A549 (cell line): ENCODE measurements at regions not wholly inside any gene's neighbourhood (a gene's known extent, or its start where the extent isn't known, plus 50 kb on each side); places are given as distances from the start of the nearest gene placed in this dataset.

Source experiments
- ATAC-seq, 2 experiments: fragments of 200-7000 bp in 1 of 2; fragments of >200 bp in 1 of 2; cut with Nextera tagmentation in 1 of 2; cut with Tn5 transposase in 1 of 2; 3 replicates each; pipeline versions ENCODE4 v1.8.0 to v1.9.1; 2018 to 2020; ENCODE audit warnings: mild to moderate bottlenecking in 1 of 2, moderate library complexity in 1 of 2
- CTCF ChIA-PET: fragments of 300-600 bp; sonication (Branson Sonifier 250); formaldehyde crosslinking; extraction: SDS; loops from one replicate; lab custom pipeline; 2021; ENCODE audit warnings: antibody characterized with exemption, inconsistent platforms; lab: Yijun Ruan, JAX
- POLR2A ChIA-PET: fragments of 350-600 bp; formaldehyde crosslinking; extraction: SDS; loops from one replicate; lab custom pipeline; 2021; ENCODE audit warnings: antibody characterized with exemption, inconsistent platforms; lab: Yijun Ruan, JAX
- DNase-seq, 2 experiments: peaks; one replicate each; pipeline versions ENCODE4 v3.0.0 to v3.0.0-alpha.2; 2011 to 2016; ENCODE audit warnings: low read depth in 1 of 2, low spot score in 1 of 2
- FAIRE-seq: peaks from 2 replicates; lab custom pipeline; 2011; peaks lifted over from hg19 to GRCh38; lab: Jason Lieb, UNC
- H3K27ac ChIP-seq, 2 experiments: fragments of >200 bp; sonication (Bioruptor Twin); formaldehyde crosslinking; 3 replicates each; pipeline ENCODE4 v1.5.1; 2016 to 2017
- H3K4me1 ChIP-seq: fragments of >200 bp; sonication (Bioruptor Twin); formaldehyde crosslinking; 3 replicates; pipeline ENCODE4 v1.6.1; 2016
- H3K4me2 ChIP-seq: fragments of >200 bp; sonication (Bioruptor Twin); formaldehyde crosslinking; 3 replicates; pipeline ENCODE4 v1.6.1; 2016
- H3K4me3 ChIP-seq: fragments of >200 bp; sonication (Bioruptor Twin); formaldehyde crosslinking; 3 replicates; pipeline ENCODE4 v1.5.1; 2016
- H3K9me3 ChIP-seq: fragments of >200 bp; sonication (Bioruptor Twin); formaldehyde crosslinking; 3 replicates; pipeline ENCODE4 v1.6.1; 2016
- ATOH8 ChIP-seq: fragments of 250-450 bp; sonication (Bioruptor Pico); IDR thresholded peaks from 2 replicates; pipeline ENCODE4 v1.5.0; 2020; ENCODE audit warnings: low read depth, mild to moderate bottlenecking, moderate library complexity
- CBX8 ChIP-seq: fragments of 200-600 bp; sonication (generic); IDR thresholded peaks from 2 replicates; pipeline ENCODE4 v1.6.1; 2016
- CHD2 ChIP-seq: fragments of 150-350 bp; IDR thresholded peaks from 2 replicates; pipeline ENCODE4 v1.6.1; 2014; ENCODE audit warnings: low read length; ENCODE audit not compliant: partially characterized antibody
- CTCF ChIP-seq: fragments of >200 bp; sonication (Bioruptor Twin); formaldehyde crosslinking; IDR thresholded peaks from 3 replicates; pipeline ENCODE4 v1.5.1; 2016
- E2F6 ChIP-seq: IDR thresholded peaks from 2 replicates; pipeline ENCODE4 v1.6.1; 2012; ENCODE audit warnings: low read depth, borderline replicate concordance
- EHMT2 ChIP-seq: fragments of 200-600 bp; sonication (generic); IDR thresholded peaks from 2 replicates; pipeline ENCODE4 v1.6.1; 2016; ENCODE audit warnings: antibody characterized with exemption, low read depth, mild to moderate bottlenecking, moderate library complexity
- ELK1 ChIP-seq: fragments of 150-350 bp; IDR thresholded peaks from 2 replicates; pipeline ENCODE4 v1.6.1; 2014; ENCODE audit warnings: low read depth, mild to moderate bottlenecking, low read length
- EP300 ChIP-seq, 2 experiments: fragments of >200 bp; sonication (Bioruptor Twin); formaldehyde crosslinking; IDR thresholded peaks; 2 replicates in 1 of 2; 3 replicates in 1 of 2; pipeline ENCODE4 v1.6.1; 2016 to 2017
- FOSB ChIP-seq: fragments of 250-450 bp; sonication (Bioruptor Pico); IDR thresholded peaks from 2 replicates; pipeline ENCODE4 v1.5.0; 2020; ENCODE audit warnings: mild to moderate bottlenecking, moderate library complexity
- FOSL2 ChIP-seq, 2 experiments: fragments of 450-650 bp in 1 of 2; fragments of >200 bp in 1 of 2; sonication (Bioruptor Twin) in 1 of 2; formaldehyde crosslinking; IDR thresholded peaks; 2 replicates each; pipeline versions ENCODE4 v1.5.0 to v1.6.1; 2016 to 2020; ENCODE audit warnings: mild to moderate bottlenecking in 1 of 2, moderate library complexity in 1 of 2
- HEYL ChIP-seq: fragments of 250-450 bp; sonication (Bioruptor Pico); IDR thresholded peaks from 2 replicates; pipeline ENCODE4 v1.8.0; 2021; ENCODE audit warnings: mild to moderate bottlenecking, moderate library complexity
- HOXB13 ChIP-seq: fragments of 250-450 bp; sonication (Bioruptor Pico); IDR thresholded peaks from 2 replicates; pipeline ENCODE4 v1.5.0; 2020; ENCODE audit warnings: low read depth, mild to moderate bottlenecking, moderate library complexity
- HOXB5 ChIP-seq: fragments of 250-450 bp; sonication (Bioruptor Pico); IDR thresholded peaks from 2 replicates; pipeline ENCODE4 v1.5.0; 2020; ENCODE audit warnings: mild to moderate bottlenecking, moderate library complexity
- JUNB ChIP-seq: fragments of >200 bp; sonication (Bioruptor Twin); formaldehyde crosslinking; IDR thresholded peaks from 2 replicates; pipeline ENCODE4 v1.6.1; 2016
- KDM1A ChIP-seq: fragments of 200-600 bp; sonication (generic); IDR thresholded peaks from 2 replicates; pipeline ENCODE4 v1.6.1; 2016; ENCODE audit warnings: low read depth, mild to moderate bottlenecking
- NFE2L2 ChIP-seq: fragments of 150-350 bp; conservative IDR thresholded peaks from 2 replicates; pipeline ENCODE4 v1.6.1; 2014; ENCODE audit warnings: low read length
- PBX3 ChIP-seq: IDR thresholded peaks from 2 replicates; pipeline ENCODE4 v1.6.1; 2012
- POLR2AphosphoS2 ChIP-seq: conservative IDR thresholded peaks from 2 replicates; pipeline ENCODE4 v1.6.1; 2012; ENCODE audit warnings: low read length, improper control_type of control experiment, inconsistent platforms
- RCOR1 ChIP-seq: fragments of 150-350 bp; IDR thresholded peaks from 2 replicates; pipeline ENCODE4 v1.6.1; 2014; ENCODE audit warnings: antibody characterized with exemption, low read length, low read depth
- REST ChIP-seq: fragments of 200-600 bp; sonication (generic); IDR thresholded peaks from 2 replicates; pipeline ENCODE4 v1.6.1; 2016; ENCODE audit warnings: antibody characterized with exemption, mild to moderate bottlenecking, moderate library complexity
- RFX5 ChIP-seq: fragments of 450-650 bp; IDR thresholded peaks from 2 replicates; pipeline ENCODE4 v1.7.1; 2014; ENCODE audit warnings: antibody characterized with exemption, mild to moderate bottlenecking, moderate library complexity
- SREBF2 ChIP-seq: fragments of 450-650 bp; IDR thresholded peaks from 2 replicates; pipeline ENCODE4 v1.6.1; 2014; ENCODE audit warnings: mild to moderate bottlenecking, moderate library complexity
- USF2 ChIP-seq: fragments of 450-650 bp; IDR thresholded peaks from 2 replicates; pipeline ENCODE4 v1.6.1; 2014; ENCODE audit warnings: antibody characterized with exemption
- ZC3H11A ChIP-seq: fragments of 450-650 bp; IDR thresholded peaks from 2 replicates; pipeline ENCODE4 v1.6.1; 2014; ENCODE audit warnings: antibody characterized with exemption, mild to moderate bottlenecking
- ZFP36 ChIP-seq: fragments of 450-650 bp; IDR thresholded peaks from 2 replicates; pipeline ENCODE4 v1.6.1; 2014; ENCODE audit warnings: borderline replicate concordance; ENCODE audit not compliant: partially characterized antibody
- ZSCAN20 ChIP-seq: fragments of 250-450 bp; sonication (Bioruptor Pico); IDR thresholded peaks from 2 replicates; pipeline ENCODE4 v1.8.0; 2022; ENCODE audit warnings: mild to moderate bottlenecking, moderate library complexity
- WGBS: methylation state at CpG from one replicate; pipeline ENCODE4 v1.1.6; 2017; ENCODE audit errors: missing lambda C conversion rate; 5-methylcytosine and 5-hydroxymethylcytosine counted together

- ATAC-seq (no peak), DNase-seq (no peak), FAIRE-seq (no peak)
- Histone ChIP-seq H3K4me1 (no peaks in the 10 kb centered on the region), H3K4me3 (no peak overlapping the region), H3K27ac (no peak overlapping the region), H3K9me3 (no peaks in the 10 kb centered on the region), H3K4me2 (no peak overlapping the region)
- ChIA-PET CTCF (no interaction called here), POLR2A (no interaction called here)
- TF ChIP-seq FOSL2 (IDR thresholded peaks at IDR 0.05) = no peak
- TF ChIP-seq FOSL2 (CRISPR knock-in tag; IDR thresholded peaks at IDR 0.05) = no peak
- no peak for TF ChIP-seq JUNB
- TF ChIP-seq KDM1A = no peak
- TF ChIP-seq CTCF = no peak
- no peak for TF ChIP-seq HOXB13 (CRISPR knock-in tag)
- TF ChIP-seq POLR2AphosphoS2 = no peak
- TF ChIP-seq HOXB5 (CRISPR knock-in tag) = no peak
- TF ChIP-seq HEYL (CRISPR knock-in tag) = no peak
- no peak for TF ChIP-seq ELK1
- no peak for TF ChIP-seq EHMT2
- TF ChIP-seq REST = no peak
- no peak for TF ChIP-seq ZC3H11A
- TF ChIP-seq RCOR1 = no peak
- TF ChIP-seq E2F6 = no peak
- no peak for TF ChIP-seq RFX5
- TF ChIP-seq FOSB (CRISPR knock-in tag) = no peak
- TF ChIP-seq SREBF2 = no peak
- no peak for TF ChIP-seq CBX8
- no peak for TF ChIP-seq ZSCAN20 (CRISPR knock-in tag)
- TF ChIP-seq ZFP36 = no peak
- 4% methylated on average over 1 of the region's 1 CpG for WGBS
Measured at GRCh38 chr16:35651841-35652240, 2192.4 kb downstream of the TP53TG3F start.

GRCh38 chr16:35664091-35664693, 2204.8 kb downstream of the TP53TG3F start:
- no peak for DNase-seq
- 0% methylated on average over 3 of the region's 3 CpGs for WGBS
- no peak for FAIRE-seq
- no peak for ATAC-seq
- CTCF ChIA-PET = interaction anchor here (1.1 kb wide), 1 partner anchor 18 kb away, joined by 3 read pairs; no protein-coding TSS in a partner anchor
- H3K9me3 ChIP-seq = no peaks in the 10 kb centered on the region
- H3K4me2 ChIP-seq = no peak overlapping the region
- POLR2A ChIA-PET = no interaction called here
- no peak overlapping the region for H3K4me3 ChIP-seq
- no peaks in the 10 kb centered on the region for H3K4me1 ChIP-seq
- H3K27ac ChIP-seq = no peak overlapping the region
- TF ChIP-seq ATOH8 (CRISPR knock-in tag) (no peak), USF2 (no peak), SREBF2 (no peak), ZFP36 (no peak), PBX3 (no peak), NFE2L2 (no peak), EP300 (IDR thresholded peaks at IDR 0.05) (no peak), HEYL (CRISPR knock-in tag) (no peak), ZSCAN20 (CRISPR knock-in tag) (no peak), CHD2 (no peak), E2F6 (no peak), KDM1A (no peak), HOXB5 (CRISPR knock-in tag) (no peak)
